ENCODE measurements at regions not wholly inside any gene's neighbourhood (a gene's known extent, or its start where the extent isn't known, plus 50 kb on each side); places are given as distances from the start of the nearest gene placed in this dataset.

- intact Hi-C loops (cut with DNase I), result no loop called here
- TF ChIP-seq CTCF (IDR thresholded peaks at IDR 0.05; ENCODE audit: borderline replicate concordance, extremely low read depth, insufficient read depth), result no peak
- no peaks in the 10 kb centered on the region for H3K9me3 ChIP-seq (ENCODE audit: control insufficient read depth in 2 of 3, insufficient read depth in 1 of 3, low read length in 3 of 3)
- H3K36me3 ChIP-seq (ENCODE audit: control insufficient read depth in 2 of 3, insufficient read depth in 3 of 3, low read length in 3 of 3), result no peaks in the 10 kb centered on the region
- H3K4me3 ChIP-seq (ENCODE audit: low read length in 3 of 3), result no peak overlapping the region
- H3K9ac ChIP-seq (ENCODE audit: low read length in 3 of 3), result no peak overlapping the region
- no peak overlapping the region for H3K27ac ChIP-seq (ENCODE audit: low read depth in 2 of 2, low read length in 2 of 2)
- H3K27me3 ChIP-seq (ENCODE audit: control insufficient read depth, insufficient read depth, low read length), result no peaks in the 10 kb centered on the region
- DNase-seq, result no peak
- no peaks in the 10 kb centered on the region for H3K4me1 ChIP-seq (ENCODE audit: control insufficient read depth in 2 of 3, insufficient read depth in 2 of 3, low read depth in 1 of 3, low read length in 3 of 3)
- FAIRE-seq, result no peak
These were observed 207.5 kb downstream of the MN1 start for GRCh38 chr22:27594020-27594419.

- TF ChIP-seq CTCF (IDR thresholded peaks at IDR 0.05; ENCODE audit: borderline replicate concordance, extremely low read depth, insufficient read depth), result no peak
- DNase-seq (no peak), FAIRE-seq (no peak)
- Histone ChIP-seq H3K4me3 (ENCODE audit: low read length in 3 of 3) (no peak overlapping the region), H3K36me3 (ENCODE audit: control insufficient read depth in 2 of 3, insufficient read depth in 3 of 3, low read length in 3 of 3) (no peaks in the 10 kb centered on the region), H3K9ac (ENCODE audit: low read length in 3 of 3) (no peak overlapping the region), H3K27ac (ENCODE audit: low read depth in 2 of 2, low read length in 2 of 2) (no peak overlapping the region), H3K27me3 (ENCODE audit: control insufficient read depth, insufficient read depth, low read length) (no peaks in the 10 kb centered on the region), H3K4me1 (ENCODE audit: control insufficient read depth in 2 of 3, insufficient read depth in 2 of 3, low read depth in 1 of 3, low read length in 3 of 3) (no peaks in the 10 kb centered on the region), H3K9me3 (ENCODE audit: control insufficient read depth in 2 of 3, insufficient read depth in 1 of 3, low read length in 3 of 3) (no peaks in the 10 kb centered on the region)
- intact Hi-C loops (cut with DNase I), result no loop called here
These were observed 207.0 kb downstream of the MN1 start for GRCh38 chr22:27594474-27595134.

- H3K9ac ChIP-seq (ENCODE audit: low read length in 3 of 3), result no peak overlapping the region
- DNase-seq (peak in 2 of 5 donors; percentile 57 to 79), FAIRE-seq (no peak)
- H3K36me3 ChIP-seq (ENCODE audit: control insufficient read depth in 2 of 3, insufficient read depth in 3 of 3, low read length in 3 of 3), result no peaks in the 10 kb centered on the region
- no peak overlapping the region for H3K27ac ChIP-seq (ENCODE audit: low read depth in 2 of 2, low read length in 2 of 2)
- no peaks in the 10 kb centered on the region for H3K4me1 ChIP-seq (ENCODE audit: control insufficient read depth in 2 of 3, insufficient read depth in 2 of 3, low read depth in 1 of 3, low read length in 3 of 3)
- no peak for TF ChIP-seq CTCF (IDR thresholded peaks at IDR 0.05; ENCODE audit: borderline replicate concordance, extremely low read depth, insufficient read depth)
- H3K27me3 ChIP-seq (ENCODE audit: control insufficient read depth, insufficient read depth, low read length), result no peaks in the 10 kb centered on the region
- H3K4me3 ChIP-seq (ENCODE audit: low read length in 3 of 3), result no peak overlapping the region
- intact Hi-C loops (cut with DNase I), result no loop called here
- H3K9me3 ChIP-seq (ENCODE audit: control insufficient read depth in 2 of 3, insufficient read depth in 1 of 3, low read length in 3 of 3), result no peaks in the 10 kb centered on the region
These were observed 205.3 kb downstream of the MN1 start for GRCh38 chr22:27596133-27596870.

Data from kidney (tissue), 13 donors.